Body of pancreas (tissue), 4 donors: ENCODE measurements at regions not wholly inside any gene's neighbourhood (a gene's known extent, or its start where the extent isn't known, plus 50 kb on each side); places are given as distances from the start of the nearest gene placed in this dataset.

ENCODE experiments used
- CTCF ChIP-seq, 7 experiments: fragments of 450-650 bp in 4 of 7; fragments of 200-600 bp in 3 of 7; sonication (generic) in 3 of 7; IDR thresholded peaks; one replicate each; pipeline ENCODE4 v1.5.1; 2016 to 2019; ENCODE audit warnings: antibody characterized with exemption in 7 of 7
- POLR2A ChIP-seq, 3 donors: fragments of 450-650 bp; IDR thresholded peaks; one replicate each; pipeline ENCODE4 v1.6.1; 2016; ENCODE audit warnings: antibody characterized with exemption in 3 of 3, mild to moderate bottlenecking in 2 of 3

DNA sequence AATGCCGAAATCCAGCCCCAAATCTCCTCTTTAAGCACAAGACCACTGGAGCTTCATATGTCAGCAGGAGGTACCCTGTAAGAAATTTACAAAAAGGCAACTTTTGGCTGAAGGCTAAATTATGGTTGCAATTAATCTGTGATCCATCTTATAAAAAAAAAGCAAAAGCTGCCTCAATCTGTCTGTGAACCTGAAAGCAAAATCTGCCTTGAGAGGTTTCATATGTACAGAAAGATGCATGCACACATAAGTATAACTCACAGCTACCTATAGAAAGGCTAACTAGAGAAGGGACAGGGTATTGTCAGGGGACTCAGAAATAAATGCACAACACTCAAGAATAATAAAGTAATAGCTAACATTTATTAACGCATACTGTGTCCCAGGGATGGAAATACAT is 964.2 kb upstream of the ADGRL2 start:
- TF ChIP-seq POLR2A (IDR thresholded peaks at IDR 0.05) = no peak
- TF ChIP-seq CTCF (IDR thresholded peaks at IDR 0.05) = no peak
